Fibroblast of skin of back (primary cell): ENCODE measurements at regions not wholly inside any gene's neighbourhood (a gene's known extent, or its start where the extent isn't known, plus 50 kb on each side); places are given as distances from the start of the nearest gene placed in this dataset.

ENCODE experiments used
- DNase-seq: peaks from one replicate; pipeline ENCODE4 v3.0.0-alpha.2; 2013

DNA sequence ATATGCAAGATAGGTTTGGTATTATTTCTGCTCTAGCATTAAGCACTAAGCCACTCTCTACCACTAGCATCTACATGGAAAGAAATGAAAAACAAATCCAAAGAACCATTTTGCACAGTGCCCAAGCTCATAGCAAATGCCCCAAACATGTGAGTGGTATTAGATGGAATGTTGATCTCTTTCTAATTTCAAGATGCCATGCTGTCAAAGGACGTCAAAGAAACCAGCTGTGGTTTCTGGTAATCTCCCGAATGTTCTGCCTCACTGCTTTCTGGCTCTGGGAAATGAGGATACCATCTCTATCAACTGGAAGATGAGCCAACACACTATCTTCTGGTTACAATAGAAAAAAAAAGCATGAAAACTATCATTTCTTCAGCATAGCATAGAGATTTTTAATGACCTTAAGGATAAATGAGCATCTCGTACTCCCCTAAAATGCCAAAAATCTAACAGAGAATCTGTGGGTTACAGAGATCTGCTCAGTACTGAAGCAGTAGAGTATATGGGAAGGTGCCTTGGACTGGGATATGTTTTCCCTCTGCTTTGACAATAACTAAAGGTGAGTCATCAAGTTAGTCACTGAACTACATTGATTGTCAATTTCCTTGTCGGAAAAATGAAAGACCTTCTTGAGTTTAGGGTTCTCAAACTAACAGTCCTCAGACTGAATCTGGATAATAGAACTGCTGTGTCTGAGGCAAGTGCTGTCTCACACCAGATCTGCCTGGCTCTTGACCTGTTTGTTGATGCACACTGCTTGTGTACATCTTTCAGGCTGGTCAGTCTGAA lies 244.8 kb upstream of the NCKAP5 start:
- DNase-seq = peak; percentile 69

DNA sequence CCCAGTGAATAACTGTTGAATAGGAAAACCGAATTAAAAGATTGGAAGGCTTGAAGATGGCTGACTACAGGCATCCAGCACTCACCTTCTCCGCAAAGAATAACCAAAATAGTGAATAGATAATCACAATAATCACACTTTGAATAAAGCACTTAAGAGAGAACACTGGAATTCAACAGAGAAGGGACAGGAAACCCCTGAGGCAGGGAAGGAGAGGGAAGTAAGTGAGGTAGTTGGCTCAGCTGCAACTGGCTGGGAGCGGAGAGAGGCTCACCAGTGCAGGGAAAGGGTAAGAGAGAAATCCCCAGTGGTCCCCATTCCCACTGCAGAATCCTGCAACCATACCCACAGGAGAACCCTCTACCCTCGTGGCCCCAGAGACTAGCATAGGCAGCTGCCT lies 246.6 kb upstream of the NCKAP5 start:
- no peak for DNase-seq

DNA sequence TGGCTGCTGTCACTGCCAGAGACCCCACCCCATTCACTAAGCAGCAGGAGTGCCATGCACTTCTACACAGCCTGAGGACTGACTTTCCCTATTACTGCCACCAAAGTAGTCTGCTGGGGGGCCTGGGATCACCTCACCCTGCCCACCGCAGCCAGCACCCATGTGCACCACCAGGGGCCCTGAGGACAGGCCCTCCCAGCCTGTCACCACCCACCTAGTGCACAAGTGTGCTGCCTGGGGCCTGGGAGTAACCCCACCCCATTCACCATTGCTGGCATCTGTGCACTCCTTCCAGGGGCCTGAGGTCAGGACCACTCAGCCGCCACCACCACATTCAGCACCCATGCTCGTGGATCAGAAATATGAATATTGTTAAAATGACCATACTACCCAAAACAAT lies 247.8 kb upstream of the NCKAP5 start:
- DNase-seq = no peak

DNA sequence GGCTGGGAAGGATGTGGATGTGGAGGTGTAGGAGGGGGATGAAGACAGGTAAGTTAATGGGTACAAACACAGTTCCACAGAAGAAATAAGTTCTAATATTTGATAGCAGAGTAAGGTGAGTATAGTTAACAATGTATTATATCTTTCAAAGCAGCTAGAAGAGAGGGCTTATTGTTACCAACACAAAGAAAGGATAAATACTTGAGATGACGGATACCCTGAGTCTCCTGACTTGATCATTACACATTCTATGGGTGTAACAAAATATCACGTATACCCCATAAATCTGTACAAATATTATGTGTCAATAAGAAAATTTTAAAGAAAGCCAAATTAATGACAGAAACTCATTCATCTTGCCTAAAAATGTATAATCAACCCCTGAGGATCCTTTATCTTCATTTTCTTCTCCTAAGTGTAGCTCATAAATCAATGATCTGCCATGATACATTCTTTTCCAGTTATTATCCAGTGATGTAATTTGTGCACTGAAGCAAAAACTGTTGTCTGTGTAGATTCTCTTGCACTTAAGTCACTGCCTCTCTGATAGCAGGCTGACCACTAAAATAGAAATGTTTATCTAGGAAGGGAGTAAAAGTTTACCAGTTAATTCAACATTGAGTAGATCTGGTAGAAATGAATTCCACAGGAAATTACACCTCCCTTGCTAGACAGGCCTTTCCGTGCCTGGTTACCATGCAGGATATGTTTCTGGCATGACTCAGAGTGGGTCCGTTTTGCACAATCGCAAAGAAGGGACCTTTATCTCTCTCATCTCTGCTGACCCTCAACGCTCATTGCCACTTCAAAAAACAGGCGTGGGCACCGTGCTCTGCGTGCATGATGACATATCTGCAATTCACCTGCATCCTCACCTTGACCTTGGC lies 249.7 kb upstream of the NCKAP5 start:
- DNase-seq = peak; percentile 99

DNA sequence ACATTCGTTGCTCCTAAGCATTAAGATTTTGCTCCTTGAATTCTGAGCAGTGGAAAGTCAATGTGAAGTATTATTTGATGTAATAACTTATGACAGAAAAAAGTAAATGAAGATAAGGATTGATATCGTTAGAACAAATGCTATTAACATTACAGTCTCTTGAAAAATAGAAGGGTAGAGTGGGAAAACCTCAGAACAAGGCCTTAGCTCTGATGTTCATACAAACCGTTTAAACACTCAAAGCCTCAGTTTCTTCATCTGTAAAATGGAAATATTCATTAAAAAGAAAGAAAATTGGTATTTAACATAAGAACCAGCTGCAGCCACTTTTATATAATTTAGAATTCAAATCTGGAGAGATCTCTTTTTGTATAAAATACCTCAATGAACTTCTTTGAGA lies 250.4 kb upstream of the NCKAP5 start:
- DNase-seq = no peak

DNA sequence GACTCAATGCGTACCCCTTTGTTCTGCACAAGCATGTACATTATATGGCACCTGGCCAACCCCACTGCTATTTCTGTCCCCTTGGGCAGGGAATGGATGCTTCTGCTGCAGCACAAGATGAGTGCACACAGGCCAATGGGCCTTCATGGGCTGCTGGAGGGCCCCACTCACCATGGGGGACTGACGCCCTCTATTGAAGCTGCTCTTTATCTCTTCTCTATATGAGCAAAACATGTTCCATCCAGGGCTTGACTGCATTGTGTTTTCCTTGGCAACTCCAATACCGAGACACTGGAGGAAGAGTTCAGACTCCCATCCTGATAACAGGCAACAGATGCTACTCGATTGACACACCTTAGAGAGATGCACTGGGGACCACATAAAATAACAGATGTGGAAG lies 251.6 kb upstream of the NCKAP5 start:
- DNase-seq = peak; percentile 67

DNA sequence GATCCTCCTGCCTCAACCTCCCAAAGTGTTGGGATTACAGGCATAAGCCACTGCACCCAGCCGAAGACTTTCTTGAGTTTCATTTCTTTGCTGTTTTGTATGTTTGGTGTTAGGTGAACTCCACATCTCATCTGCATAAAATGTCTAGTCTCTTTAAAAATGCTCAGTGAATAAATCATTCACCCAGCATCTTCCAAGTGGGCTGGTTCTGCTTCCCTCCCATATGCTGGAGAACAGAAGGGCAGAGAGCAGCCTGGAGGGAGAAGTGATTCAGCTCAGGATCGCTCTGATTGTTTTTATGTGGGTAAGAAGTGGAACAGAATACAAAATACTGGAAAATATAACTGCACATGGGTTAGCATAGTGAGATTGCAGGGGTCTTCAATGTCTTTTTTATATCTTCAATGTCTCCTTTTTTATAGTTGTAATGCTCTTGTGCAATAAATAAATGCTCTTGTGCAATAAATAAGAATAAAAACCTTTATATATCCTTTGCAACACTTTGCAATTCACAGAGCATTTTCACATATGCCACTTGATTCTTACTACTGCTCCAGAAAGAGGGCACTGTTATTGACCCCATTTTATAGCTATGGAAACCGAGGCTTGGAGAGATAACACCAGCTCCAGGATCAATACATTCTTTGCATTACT lies 253.0 kb upstream of the NCKAP5 start:
- DNase-seq = peak; percentile 81

DNA sequence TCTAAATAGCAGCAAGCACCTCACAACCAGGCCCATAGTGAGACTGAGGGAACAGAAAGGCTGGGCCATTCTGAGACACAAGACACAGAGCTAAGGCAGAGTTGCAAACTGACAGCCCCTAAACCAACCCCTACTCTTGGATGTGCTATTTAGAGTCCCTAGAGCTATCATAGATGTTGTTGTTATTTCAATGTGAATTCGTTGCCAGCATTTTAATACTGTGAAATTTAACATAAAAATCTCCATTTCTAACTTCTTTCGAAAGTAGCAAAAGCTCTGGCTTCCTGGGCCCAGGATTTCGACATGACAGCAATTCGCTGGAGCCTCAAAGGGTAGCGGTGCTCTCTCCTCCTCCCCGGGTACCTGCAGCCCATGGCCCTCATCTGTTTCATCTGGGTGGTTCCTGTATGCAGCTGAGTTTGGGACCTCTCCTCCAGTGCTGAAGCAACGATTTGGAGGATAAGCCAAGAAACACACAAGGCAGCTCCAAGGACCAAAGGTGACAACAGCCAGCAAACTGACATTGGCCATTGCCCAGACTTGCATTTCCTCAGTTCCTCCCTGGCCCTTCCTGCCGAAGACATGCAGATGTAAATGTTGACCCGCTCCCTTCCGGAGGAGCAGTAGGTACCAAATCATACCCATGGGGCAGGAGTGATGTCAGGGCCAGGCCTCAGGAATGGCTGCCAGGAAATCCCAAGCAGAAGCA lies 254.4 kb upstream of the NCKAP5 start:
- no peak for DNase-seq

DNA sequence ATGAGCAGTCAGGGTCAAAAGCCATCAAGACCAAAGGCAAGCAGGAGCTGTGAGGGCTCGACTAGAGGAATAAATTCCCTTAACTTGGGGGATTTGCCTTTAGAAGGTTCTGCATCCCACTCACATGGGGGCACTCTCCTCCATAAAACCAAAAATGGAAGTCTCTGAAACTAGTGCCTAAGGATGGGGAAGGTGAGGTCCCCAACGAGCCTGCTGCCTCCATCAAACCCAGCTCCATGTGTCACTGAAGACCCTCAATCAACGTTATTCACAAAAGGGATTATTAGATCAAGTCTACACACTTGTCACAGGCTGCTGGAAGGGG lies 254.9 kb upstream of the NCKAP5 start:
- DNase-seq = no peak

DNA sequence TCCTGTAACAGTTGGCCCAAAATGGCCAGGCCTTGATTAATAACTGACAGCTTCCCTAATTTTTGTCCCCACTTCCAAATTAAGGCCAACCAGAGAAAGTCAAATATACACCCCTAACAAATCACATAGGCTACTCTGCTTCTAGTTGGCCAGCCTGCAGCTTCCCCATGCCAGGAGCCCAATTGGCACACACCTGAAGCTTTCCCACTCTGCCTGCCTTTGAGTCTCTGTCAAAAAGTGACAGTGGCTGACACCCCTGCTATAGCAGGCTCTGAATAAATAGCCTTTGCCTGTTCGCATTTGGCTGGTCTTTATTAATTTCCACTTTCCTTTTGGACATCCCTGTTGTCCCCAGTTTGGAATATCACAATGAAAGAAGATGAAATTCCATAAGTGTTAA lies 256.6 kb upstream of the NCKAP5 start:
- no peak for DNase-seq

DNA sequence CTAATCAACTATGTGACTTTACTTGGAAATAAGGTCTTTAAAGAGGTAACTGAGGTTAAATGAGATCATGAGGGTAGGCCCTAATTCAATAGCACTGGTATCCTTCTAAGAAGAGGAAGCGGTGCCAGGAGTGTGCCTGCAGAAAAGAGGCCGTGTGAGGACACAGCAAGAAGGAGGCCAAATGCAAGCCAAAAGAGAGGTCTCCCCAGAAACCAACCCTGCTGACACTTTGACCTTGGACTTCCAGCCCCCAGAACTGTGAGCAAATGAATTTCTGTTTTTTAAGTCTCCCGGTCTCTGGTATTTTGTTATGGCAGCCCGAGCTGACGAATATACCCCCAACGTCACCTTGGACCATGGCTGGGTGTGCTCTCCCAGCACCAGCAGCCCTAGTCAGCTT lies 257.5 kb upstream of the NCKAP5 start:
- DNase-seq = no peak

DNA sequence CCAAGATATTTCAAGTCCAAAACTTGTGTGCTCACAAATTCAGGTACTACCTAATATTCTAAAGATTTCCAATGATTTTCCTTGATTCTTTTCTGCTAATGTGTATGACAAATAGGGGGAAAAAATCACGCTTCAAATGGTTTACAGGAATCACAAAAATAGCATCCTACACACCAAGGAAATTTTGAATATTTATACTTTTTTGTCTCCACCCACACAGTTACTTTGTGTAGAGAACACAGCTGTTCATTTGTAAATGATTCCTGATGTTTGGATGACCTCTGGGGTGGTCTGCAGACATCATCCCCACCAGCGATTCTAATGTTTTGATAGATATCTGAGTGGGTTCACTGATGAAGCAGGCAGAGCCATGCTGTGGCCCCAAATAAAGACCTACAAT lies 260.6 kb upstream of the NCKAP5 start:
- no peak for DNase-seq

DNA sequence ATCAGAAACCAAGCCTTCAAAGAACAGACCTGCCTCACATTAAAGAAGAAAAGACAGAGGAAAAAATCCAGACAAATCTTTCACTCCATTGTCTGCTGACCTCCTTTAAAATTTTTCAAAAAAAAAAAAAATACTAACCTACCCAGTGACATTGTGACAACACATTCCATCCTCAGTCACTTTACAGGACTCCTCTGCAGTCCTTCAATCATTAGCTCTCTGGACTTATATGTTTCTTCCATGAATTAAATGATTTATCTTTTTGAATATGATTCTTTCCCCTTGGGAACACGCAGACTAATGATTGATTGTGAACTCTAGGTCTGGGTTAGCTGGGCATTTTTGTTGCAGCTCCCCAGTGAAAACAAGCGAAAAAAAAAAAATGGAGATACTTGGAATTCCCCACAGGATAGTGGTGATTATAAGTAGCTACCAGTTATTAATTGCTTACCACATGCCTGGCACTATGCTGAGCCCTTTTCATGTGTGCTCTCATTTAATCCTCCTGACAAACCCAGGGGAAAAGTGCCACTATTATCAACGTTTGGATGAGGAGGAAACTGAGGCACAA lies 261.3 kb upstream of the NCKAP5 start:
- no peak for DNase-seq

DNA sequence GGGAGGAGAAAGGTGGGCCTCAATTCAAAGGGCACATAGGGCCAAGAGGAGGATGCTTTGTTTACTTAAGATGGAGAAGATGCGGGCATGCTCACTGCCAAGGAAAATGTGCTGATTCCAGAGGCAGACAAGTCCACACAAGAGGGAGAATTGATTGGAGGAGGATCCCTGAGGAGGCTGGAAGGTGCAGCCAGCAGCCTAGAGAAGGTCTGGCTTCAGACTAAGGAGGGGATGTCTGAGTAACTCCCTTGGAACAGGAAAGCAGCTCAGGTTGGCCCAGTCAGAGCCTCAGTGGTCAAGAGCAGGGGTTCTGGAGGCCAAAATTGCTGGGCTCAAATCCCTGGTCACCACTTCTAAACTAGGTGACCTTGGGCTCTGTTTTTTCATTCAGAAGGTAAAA lies 265.5 kb upstream of the NCKAP5 start:
- no peak for DNase-seq

DNA sequence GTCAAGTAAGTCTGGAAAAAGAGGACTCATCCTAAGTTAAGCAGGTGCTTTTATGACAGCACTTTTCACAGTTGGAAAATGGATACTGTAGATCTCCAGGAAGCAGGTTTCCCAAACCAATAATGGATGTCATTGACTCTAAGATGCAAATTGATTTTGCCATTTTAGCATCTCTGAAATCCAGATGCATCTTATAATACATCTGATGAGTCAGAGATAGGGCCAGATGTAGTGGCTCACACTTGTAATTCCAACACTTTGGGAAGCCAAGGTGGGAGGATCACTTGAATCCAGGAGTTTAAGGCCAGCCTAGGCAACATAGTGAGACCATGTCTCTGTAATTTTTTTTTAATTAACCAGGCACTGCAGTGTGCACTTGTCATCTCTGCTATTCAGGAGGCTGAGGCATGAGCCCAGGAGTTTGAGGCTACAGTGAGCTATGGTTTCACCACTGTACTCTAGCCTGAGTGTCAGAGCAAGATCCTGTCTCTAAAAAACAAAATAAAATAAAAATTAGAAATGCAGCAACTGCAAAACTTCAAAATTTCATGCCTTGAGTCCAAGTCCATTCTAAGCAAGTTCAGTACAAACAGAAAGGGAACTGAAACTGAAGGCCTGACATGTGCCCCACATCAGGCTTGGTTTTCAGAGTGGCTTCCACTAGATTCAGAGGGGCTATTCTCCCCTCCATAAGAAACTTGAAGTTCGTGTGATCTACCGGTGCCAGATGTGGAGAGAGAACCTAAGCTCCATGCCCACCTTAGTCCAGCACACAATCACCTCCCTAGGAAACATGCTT lies 267.8 kb upstream of the NCKAP5 start:
- DNase-seq = no peak

DNA sequence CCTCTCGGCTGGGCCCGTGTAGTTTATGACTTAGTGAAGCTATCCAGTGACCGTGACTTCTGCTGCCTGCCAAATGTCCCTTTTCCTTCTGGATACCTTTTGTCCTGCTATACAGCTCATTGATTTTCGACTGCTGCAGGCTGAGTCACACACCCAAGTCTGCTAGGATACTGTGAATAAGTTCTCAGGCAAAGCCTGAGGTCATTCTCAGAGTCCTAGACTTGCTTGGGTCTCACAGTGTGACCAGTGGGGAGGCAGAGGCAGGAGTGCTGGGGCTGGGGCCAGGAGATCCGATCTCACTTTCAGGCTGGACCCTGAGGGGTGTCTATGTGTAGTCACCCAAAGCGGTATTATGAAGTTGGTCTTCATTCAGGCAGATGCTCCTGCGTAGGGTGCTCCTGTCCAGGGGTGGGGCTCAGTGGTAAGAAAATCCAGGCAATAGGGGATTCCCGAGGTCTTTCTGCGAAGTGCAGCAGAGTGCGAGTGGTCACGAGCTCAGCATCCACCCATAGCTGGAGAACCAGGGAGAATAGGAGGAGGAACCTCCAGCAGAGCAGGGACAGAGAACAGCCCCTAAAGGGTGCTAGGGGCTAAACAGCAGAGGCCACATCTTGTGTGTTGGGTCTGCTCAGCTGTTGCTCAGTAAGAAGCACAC lies 268.6 kb upstream of the NCKAP5 start:
- DNase-seq = peak; percentile 55

DNA sequence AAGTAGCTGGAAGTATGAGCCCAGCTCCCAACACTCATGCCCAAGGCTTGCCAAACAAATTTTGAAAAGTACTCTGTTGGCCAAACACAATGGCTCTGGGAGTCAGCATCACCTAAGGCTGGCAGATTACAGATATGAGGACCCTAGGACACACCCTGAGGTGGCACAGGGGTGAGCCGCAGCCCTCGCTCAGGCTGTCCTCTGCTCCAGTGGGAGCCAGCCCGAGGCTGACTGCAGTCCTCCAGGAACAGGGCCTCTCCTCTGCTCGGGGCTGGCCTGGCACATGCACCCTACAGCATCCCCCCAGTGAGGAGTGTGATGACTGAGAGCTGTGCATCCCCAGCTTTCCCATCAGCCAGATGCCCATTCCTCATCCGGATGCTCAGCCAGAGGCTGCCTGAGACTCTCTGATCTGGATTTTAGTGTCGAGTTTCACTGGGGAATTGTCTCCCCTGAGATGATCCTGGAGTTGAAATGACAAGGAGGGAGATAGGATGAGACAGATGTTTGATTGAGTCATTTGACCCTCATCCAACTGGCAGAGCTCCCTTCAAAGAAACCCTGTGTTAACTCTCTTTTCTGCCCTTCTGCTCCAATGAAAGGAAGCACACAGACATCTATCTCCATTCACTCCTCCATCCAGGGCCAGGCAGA lies 269.3 kb upstream of the NCKAP5 start:
- peak; percentile 87 for DNase-seq

DNA sequence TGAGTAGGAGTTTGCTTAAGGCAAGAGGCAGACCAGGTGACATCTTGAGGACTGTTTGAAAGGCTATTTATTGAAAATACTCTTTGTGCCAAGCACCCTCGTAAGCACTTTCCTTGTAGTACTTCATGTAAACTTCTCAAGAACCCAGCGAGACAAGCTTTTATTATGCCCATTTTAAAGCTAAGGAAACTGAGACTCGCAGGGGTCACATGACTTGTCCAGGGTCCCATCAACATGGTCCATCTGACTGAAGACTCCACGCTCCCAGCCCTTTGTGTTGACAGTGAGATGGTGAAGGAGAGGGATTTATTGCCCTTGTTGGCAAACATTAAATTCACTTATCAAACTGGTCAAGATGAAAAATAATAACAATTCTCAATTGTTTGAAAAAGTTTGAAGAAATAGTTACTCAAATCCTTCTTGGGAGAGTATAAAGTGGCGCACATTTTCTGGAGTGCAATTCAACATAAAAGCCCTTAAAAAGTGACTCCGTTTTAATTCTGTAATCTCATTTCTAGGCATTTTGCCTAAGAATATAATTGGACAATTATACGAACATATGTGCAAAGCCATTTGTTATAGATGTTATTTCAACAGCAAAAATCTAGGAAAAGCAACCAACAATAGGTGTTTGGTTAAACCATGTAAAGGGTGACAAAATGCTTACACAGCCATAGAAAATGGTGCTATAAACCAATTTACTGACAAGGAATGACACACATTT lies 270.5 kb upstream of the NCKAP5 start:
- DNase-seq = no peak

DNA sequence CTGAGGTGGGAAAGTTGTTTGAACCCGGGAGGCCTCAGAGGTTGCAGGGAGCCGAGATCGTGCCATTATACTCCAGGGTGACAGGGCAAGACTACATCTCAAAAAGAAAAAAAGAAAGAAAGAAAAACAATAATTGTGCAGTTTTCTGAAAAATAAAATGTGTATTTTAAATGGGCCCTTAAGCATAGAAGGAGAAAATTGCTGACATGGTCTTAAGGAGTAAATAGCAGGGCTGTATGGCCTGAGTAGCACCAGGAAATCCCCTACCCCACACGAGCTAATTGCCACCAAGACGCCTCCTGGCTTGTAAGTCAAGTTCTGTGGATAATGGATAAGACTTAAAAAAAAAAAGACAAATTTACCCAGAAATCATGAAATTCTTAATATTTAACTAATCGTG lies 271.4 kb upstream of the NCKAP5 start:
- no peak for DNase-seq

DNA sequence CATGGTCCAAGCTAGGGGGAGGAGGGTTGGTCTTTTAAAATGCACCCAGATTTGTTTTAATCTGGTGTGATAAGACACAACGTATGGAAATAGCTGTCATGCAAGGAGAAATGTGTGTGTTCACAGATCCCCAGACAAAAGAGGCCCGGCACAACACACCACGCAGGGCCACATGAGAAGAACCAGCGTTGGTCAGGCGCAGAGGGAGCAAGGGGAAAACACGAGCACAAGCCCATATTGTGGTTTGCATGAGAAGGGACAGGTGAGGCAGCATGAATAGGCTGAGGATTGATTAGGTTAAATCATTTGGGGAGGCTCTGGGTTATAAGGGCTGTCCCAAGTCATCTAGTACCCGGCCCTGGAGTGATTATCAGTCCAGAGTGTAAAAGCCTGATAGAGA lies 272.5 kb upstream of the NCKAP5 start:
- no peak for DNase-seq
